PC-9 (cell line): ENCODE measurements at regions not wholly inside any gene's neighbourhood (a gene's known extent, or its start where the extent isn't known, plus 50 kb on each side); places are given as distances from the start of the nearest gene placed in this dataset.
"Not testable (repeated sequence)": the region's sequence is repeated elsewhere in the genome, so short reads cannot be mapped to it uniquely, and the experiment has no call there.

Source experiments
- BruUV-seq: library from RNA; stranded (reverse); fragments of 400-500 nt; replicated peaks from 2 replicates; lab custom pipeline; 2021; lab: Mats Ljungman, UMichigan
- CTCF ChIA-PET: fragments of 300-600 bp; sonication (Branson Sonifier 250); formaldehyde crosslinking; loops from one replicate; lab custom pipeline; 2022; ENCODE audit warnings: antibody characterized with exemption; lab: Charles Lee
- POLR2A ChIA-PET: fragments of 300-600 bp; sonication (Branson Sonifier 250); formaldehyde crosslinking; loops from one replicate; lab custom pipeline; 2022; ENCODE audit warnings: antibody characterized with exemption; ENCODE audit not compliant: unreplicated experiment; lab: Charles Lee
- DNase-seq, 2 experiments: peaks; one replicate each; pipeline versions ENCODE4 v3.0.0 to v3.0.0-alpha.2; 2015 to 2022; ENCODE audit warnings: mixed read lengths in 1 of 2
- H2AFZ ChIP-seq: fragments of 200-600 bp; sonication (generic); 2 replicates; pipeline ENCODE4 v1.8.1; 2017; ENCODE audit warnings: antibody characterized with exemption
- H3F3A ChIP-seq: fragments of 200-600 bp; sonication (generic); 2 replicates; pipeline ENCODE4 v1.8.1; 2017; ENCODE audit warnings: antibody characterized with exemption, mild to moderate bottlenecking, low read depth; ENCODE audit not compliant: insufficient read depth
- H3K27ac ChIP-seq: fragments of 200-600 bp; sonication (generic); 2 replicates; pipeline ENCODE4 v1.6.1; 2016; ENCODE audit warnings: mixed run types
- H3K27me3 ChIP-seq: fragments of 200-600 bp; sonication (generic); 2 replicates; pipeline ENCODE4 v1.6.1; 2016; ENCODE audit warnings: low read depth, mixed run types; ENCODE audit not compliant: insufficient read depth
- H3K36me3 ChIP-seq: fragments of 200-600 bp; sonication (generic); 2 replicates; pipeline ENCODE4 v1.6.1; 2016; ENCODE audit warnings: low read depth, mixed run types
- H3K4me1 ChIP-seq: fragments of 200-600 bp; sonication (generic); replicated peaks from 2 replicates; pipeline ENCODE4 v1.6.1; 2016; ENCODE audit warnings: mixed run types; ENCODE audit not compliant: insufficient read depth
- H3K4me2 ChIP-seq: fragments of 200-600 bp; sonication (generic); 2 replicates; pipeline ENCODE4 v1.6.1; 2017; ENCODE audit warnings: mixed run types
- H3K4me3 ChIP-seq: fragments of 200-600 bp; sonication (generic); 2 replicates; pipeline ENCODE4 v1.6.1; 2016; ENCODE audit warnings: mixed run types
- H3K79me2 ChIP-seq: fragments of 200-600 bp; sonication (generic); 2 replicates; pipeline ENCODE4 v1.6.1; 2017; ENCODE audit warnings: low read depth, mixed run types
- H3K9me2 ChIP-seq: fragments of 200-600 bp; sonication (generic); 2 replicates; pipeline ENCODE4 v1.8.1; 2017; ENCODE audit warnings: mild to moderate bottlenecking; ENCODE audit not compliant: insufficient read depth
- H3K9me3 ChIP-seq: fragments of 200-600 bp; sonication (generic); 2 replicates; pipeline ENCODE4 v1.8.1; 2016; ENCODE audit warnings: low read depth; ENCODE audit not compliant: insufficient read depth
- H4K20me1 ChIP-seq: fragments of 200-600 bp; sonication (generic); 2 replicates; pipeline ENCODE4 v1.8.1; 2017; ENCODE audit not compliant: insufficient read depth
- EZH2 ChIP-seq: fragments of 200-600 bp; sonication (generic); IDR thresholded peaks from 2 replicates; pipeline ENCODE4 v1.8.0; 2017; ENCODE audit warnings: antibody characterized with exemption, low read depth
- intact Hi-C: fragments of 100-400 bp; cut with micrococcal nuclease; formaldehyde crosslinking; loops from one replicate; pipeline ENCODE4 v1.10.0; 2022; ENCODE audit not compliant: unreplicated experiment
- TF ChIP-seq, protein P1 (sequence below): fragments of 200-600 bp; sonication (generic); conservative IDR thresholded peaks from 2 replicates; pipeline ENCODE4 v1.6.1; 2017; ENCODE audit warnings: mixed run types, antibody characterized with exemption, mild to moderate bottlenecking, moderate library complexity

DNA sequence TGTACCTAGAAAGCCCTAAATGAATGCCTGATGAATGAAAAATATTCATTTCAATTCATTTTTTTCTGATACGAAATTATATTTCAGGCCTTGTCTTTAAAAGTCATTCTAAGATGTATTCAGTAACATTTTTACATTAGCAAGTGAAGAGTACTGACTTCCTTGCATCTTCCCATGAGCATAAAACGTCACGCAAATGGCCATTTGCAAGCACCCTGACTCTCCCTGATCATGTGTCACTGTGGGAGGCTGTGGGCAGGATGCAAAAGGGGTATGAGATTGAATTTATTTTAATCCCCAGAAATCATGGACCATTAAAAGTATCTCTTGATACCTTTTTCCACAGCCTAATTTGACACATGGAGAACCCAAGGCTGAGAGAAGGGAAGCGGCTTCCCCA lies 105.0 kb downstream of the BDH1 start:
- no peak overlapping the region for H3K27ac ChIP-seq
- no peak overlapping the region for H3K4me2 ChIP-seq
- H3K9me3 ChIP-seq, result no peaks in the 10 kb centered on the region
- TF ChIP-seq, protein P1, sequence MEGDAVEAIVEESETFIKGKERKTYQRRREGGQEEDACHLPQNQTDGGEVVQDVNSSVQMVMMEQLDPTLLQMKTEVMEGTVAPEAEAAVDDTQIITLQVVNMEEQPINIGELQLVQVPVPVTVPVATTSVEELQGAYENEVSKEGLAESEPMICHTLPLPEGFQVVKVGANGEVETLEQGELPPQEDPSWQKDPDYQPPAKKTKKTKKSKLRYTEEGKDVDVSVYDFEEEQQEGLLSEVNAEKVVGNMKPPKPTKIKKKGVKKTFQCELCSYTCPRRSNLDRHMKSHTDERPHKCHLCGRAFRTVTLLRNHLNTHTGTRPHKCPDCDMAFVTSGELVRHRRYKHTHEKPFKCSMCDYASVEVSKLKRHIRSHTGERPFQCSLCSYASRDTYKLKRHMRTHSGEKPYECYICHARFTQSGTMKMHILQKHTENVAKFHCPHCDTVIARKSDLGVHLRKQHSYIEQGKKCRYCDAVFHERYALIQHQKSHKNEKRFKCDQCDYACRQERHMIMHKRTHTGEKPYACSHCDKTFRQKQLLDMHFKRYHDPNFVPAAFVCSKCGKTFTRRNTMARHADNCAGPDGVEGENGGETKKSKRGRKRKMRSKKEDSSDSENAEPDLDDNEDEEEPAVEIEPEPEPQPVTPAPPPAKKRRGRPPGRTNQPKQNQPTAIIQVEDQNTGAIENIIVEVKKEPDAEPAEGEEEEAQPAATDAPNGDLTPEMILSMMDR, result no peak
- TF ChIP-seq EZH2, result no peak
- H3K79me2 ChIP-seq, result no peaks in the 10 kb centered on the region
- no peaks in the 10 kb centered on the region for H3K36me3 ChIP-seq
- intact Hi-C loops, result no loop called here
- H3K9me2 ChIP-seq, result no peaks in the 10 kb centered on the region
- ChIA-PET POLR2A (no interaction called here), CTCF (no interaction called here)
- no peak overlapping the region for H2AFZ ChIP-seq
- H4K20me1 ChIP-seq, result no peaks in the 10 kb centered on the region
- DNase-seq, result no peak
- H3K4me3 ChIP-seq, result no peak overlapping the region
- BruUV-seq, result no TSS peak
- H3K4me1 ChIP-seq, result peaks cover 8% of the 10 kb centered on the region
- no peaks in the 10 kb centered on the region for H3K27me3 ChIP-seq
- peaks cover 12% of the 10 kb centered on the region; the same call in 1 of the 2 replicates for H3F3A ChIP-seq

DNA sequence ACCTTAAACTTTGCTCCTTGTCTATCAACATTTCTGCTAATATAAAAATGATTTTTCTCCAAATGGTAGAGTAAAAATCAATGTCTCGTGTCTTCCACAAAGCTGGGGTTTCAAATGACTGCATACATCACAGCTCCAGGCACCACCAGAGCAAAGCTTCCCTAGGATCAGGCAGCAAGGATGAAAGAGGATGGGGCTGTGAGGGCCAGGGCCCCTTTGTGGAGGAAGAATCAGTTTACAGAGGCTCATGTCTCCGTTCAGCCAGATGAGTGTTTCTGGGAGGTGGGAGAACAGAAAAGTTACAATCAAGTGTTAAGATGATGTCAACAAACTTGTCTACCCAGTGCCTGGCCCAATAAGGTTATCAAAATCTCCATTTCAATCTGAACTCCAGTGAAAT lies 105.5 kb downstream of the BDH1 start:
- H2AFZ ChIP-seq, result no peak overlapping the region
- no peaks in the 10 kb centered on the region for H3K79me2 ChIP-seq
- no peak overlapping the region for H3K27ac ChIP-seq
- BruUV-seq, result no TSS peak
- no peaks in the 10 kb centered on the region for H3K36me3 ChIP-seq
- peaks cover 7% of the 10 kb centered on the region; the same call in 1 of the 2 replicates for H3F3A ChIP-seq
- ChIA-PET CTCF (no interaction called here), POLR2A (no interaction called here)
- H3K27me3 ChIP-seq, result no peaks in the 10 kb centered on the region
- no peak overlapping the region for H3K4me3 ChIP-seq
- H4K20me1 ChIP-seq, result no peaks in the 10 kb centered on the region
- H3K4me2 ChIP-seq, result no peak overlapping the region
- intact Hi-C loops, result no loop called here
- H3K9me2 ChIP-seq, result no peaks in the 10 kb centered on the region
- no peak for DNase-seq
- TF ChIP-seq, protein P1, result no peak
- TF ChIP-seq EZH2, result no peak
- no peaks in the 10 kb centered on the region for H3K9me3 ChIP-seq
- peaks cover 6% of the 10 kb centered on the region; the same call in 1 of the 2 replicates for H3K4me1 ChIP-seq

DNA sequence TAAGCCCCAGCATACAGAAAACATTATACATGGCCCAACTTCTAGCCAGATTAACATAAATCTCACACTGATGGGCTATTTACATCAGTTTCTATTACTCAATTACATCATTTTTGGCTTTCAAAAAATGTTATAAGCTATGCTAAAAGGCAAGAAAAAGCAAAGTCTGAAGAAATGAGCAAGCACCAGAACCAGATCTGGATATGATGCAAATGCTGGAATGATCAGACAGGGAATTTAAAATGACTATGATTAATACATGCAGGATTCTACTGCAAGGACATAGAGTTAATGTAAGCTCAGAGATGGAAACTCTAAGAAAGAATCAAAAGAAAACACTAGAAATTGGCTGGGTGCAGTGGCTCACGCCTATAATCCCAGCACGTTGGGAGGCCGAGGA lies 106.6 kb downstream of the BDH1 start:
- H3K79me2 ChIP-seq, BruUV-seq, H4K20me1 ChIP-seq, CTCF ChIA-PET, H3F3A ChIP-seq, H3K9me3 ChIP-seq, H3K27me3 ChIP-seq, H3K27ac ChIP-seq, DNase-seq, intact Hi-C loops, H3K4me1 ChIP-seq, H3K4me2 ChIP-seq, POLR2A ChIA-PET, H3K9me2 ChIP-seq, H3K4me3 ChIP-seq, H3K36me3 ChIP-seq, H2AFZ ChIP-seq: not testable (repeated sequence)

DNA sequence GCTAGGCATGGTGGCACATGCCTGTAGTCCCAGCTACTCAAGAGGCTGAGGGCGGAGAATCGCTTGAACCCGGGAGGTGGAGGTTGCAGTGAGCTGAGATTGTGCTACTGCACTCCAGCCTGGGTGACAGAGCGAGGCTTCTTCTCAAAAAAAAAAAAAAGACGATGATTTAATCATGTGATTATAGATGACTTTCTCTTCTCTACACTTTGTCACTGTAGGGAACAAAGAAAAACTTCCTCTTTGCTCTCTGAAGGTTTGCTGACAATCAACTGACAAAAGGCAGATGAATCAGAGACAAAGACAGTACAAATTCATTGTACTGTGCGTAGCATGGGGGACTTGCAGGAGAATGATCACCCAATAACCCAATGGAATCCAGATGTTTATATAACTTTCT lies 108.0 kb downstream of the BDH1 start:
- H3K4me3 ChIP-seq, intact Hi-C loops, H3K27ac ChIP-seq, H3K4me1 ChIP-seq, H2AFZ ChIP-seq, H3K27me3 ChIP-seq, H3F3A ChIP-seq, BruUV-seq, H3K9me2 ChIP-seq, CTCF ChIA-PET, H3K36me3 ChIP-seq, H3K9me3 ChIP-seq, DNase-seq, H4K20me1 ChIP-seq, H3K79me2 ChIP-seq, H3K4me2 ChIP-seq: not testable (repeated sequence)
- POLR2A ChIA-PET, result interaction anchor here (0.7 kb wide), 1 partner anchor 13 kb away, joined by 24 read pairs; no protein-coding TSS in a partner anchor
